Progenitor cell of endocrine pancreas (in vitro differentiated cells): ENCODE measurements at regions not wholly inside any gene's neighbourhood (a gene's known extent, or its start where the extent isn't known, plus 50 kb on each side); places are given as distances from the start of the nearest gene placed in this dataset.
A peak's percentile ranks its signal among the peaks of the same experiment; 100 is the strongest.

Experiments used
- DNase-seq: peaks from one replicate; pipeline ENCODE4 v3.0.0; 2021; ENCODE audit warnings: low spot score; ENCODE audit not compliant: unreplicated experiment
- H3K27ac Mint-ChIP-seq: 2 replicates; pipeline ENCODE4 v1.8.0; 2021; ENCODE audit warnings: mild to moderate bottlenecking, moderate library complexity, mixed read lengths
- H3K27me3 Mint-ChIP-seq: 2 replicates; pipeline ENCODE4 v1.8.0; 2021; ENCODE audit warnings: mixed read lengths
- H3K36me3 Mint-ChIP-seq: 2 replicates; pipeline ENCODE4 v1.8.0; 2022; ENCODE audit warnings: mixed read lengths; ENCODE audit not compliant: insufficient read depth
- H3K4me1 Mint-ChIP-seq: 2 replicates; pipeline ENCODE4 v1.8.0; 2021; ENCODE audit warnings: low read depth, mixed read lengths
- H3K4me3 Mint-ChIP-seq: 2 replicates; pipeline ENCODE4 v1.8.0; 2021; ENCODE audit warnings: low read depth, mild to moderate bottlenecking, moderate library complexity, mixed read lengths
- H3K9me3 Mint-ChIP-seq: 2 replicates; pipeline ENCODE4 v1.8.0; 2021; ENCODE audit warnings: low read depth, mixed read lengths
- CTCF ChIP-seq: fragments of 200-600 bp; sonication (generic); IDR thresholded peaks from one replicate; pipeline ENCODE4 v1.5.0; 2021; ENCODE audit warnings: antibody characterized with exemption, mild to moderate bottlenecking; ENCODE audit not compliant: unreplicated experiment

GRCh38 chr17:72394531-72394930, 273.7 kb downstream of the SOX9 start:
- no peak for TF ChIP-seq CTCF
- Mint-ChIP-seq H3K4me1 (peaks cover 9% of the 10 kb centered on the region), H3K4me3 (no peak overlapping the region), H3K9me3 (peaks cover 3% of the 10 kb centered on the region), H3K27ac (no peak overlapping the region), H3K36me3 (peaks cover 11% of the 10 kb centered on the region), H3K27me3 (peaks cover 12% of the 10 kb centered on the region)
- no peak for DNase-seq

DNA sequence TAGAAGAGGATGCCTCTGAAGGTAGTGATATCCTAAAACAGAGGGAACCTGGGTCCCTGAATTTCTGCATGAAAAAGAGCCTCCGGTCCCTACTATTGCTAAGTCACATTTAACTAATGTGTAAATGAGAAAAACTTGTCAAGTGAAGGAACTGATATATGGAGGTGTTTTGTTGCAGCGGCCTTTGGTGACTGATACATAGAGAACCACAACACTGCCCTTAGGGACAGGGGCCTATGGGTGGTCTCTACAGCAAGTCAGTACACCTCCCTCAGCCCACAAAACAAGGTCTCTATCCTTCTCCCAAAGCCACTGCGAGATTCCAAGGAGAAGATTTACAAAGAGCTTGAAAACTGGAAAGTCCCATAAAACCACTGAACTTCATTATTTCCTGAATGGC, 275.3 kb downstream of the SOX9 start:
- no peak overlapping the region for H3K4me3 Mint-ChIP-seq
- DNase-seq: no peak
- H3K4me1 Mint-ChIP-seq: peaks cover 24% of the 10 kb centered on the region
- peaks cover 3% of the 10 kb centered on the region for H3K9me3 Mint-ChIP-seq
- TF ChIP-seq CTCF: no peak
- peaks cover 14% of the 10 kb centered on the region for H3K36me3 Mint-ChIP-seq
- H3K27ac Mint-ChIP-seq: no peak overlapping the region
- H3K27me3 Mint-ChIP-seq: peaks cover 9% of the 10 kb centered on the region

DNA sequence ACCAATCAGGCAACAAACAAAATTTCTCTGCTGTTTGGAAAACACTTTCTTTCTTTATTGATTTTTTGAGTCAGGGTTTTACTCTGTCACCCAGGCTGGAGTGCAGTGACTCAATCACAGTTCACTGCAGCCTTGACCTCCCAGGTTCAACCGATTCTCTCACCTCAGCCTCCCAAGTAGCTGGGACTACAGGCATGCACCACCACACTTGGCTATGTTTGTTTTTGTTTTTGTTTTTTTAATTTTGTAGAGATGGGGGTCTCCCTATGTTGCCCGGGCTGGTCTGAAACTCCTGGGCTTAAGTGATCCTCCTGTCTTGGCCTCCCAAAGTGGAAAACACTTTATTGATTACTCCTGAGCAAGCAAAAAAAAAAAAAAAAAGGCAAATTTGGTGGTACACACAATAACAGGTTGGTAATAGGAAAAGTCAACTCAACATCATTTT, 276.4 kb downstream of the SOX9 start:
- Mint-ChIP-seq H3K4me3 (no peak overlapping the region), H3K4me1 (peaks cover 30% of the 10 kb centered on the region), H3K36me3 (peaks cover 18% of the 10 kb centered on the region), H3K27me3 (peaks cover 9% of the 10 kb centered on the region), H3K27ac (no peak overlapping the region), H3K9me3 (peaks cover 3% of the 10 kb centered on the region)
- no peak for DNase-seq
- TF ChIP-seq CTCF: no peak

- peaks cover 18% of the 10 kb centered on the region for H3K36me3 Mint-ChIP-seq
- no peak overlapping the region for H3K27ac Mint-ChIP-seq
- no peak overlapping the region for H3K4me3 Mint-ChIP-seq
- H3K4me1 Mint-ChIP-seq: peaks cover 33% of the 10 kb centered on the region
- TF ChIP-seq CTCF: no peak
- DNase-seq: no peak
- peaks cover 8% of the 10 kb centered on the region for H3K27me3 Mint-ChIP-seq
- peaks cover 3% of the 10 kb centered on the region for H3K9me3 Mint-ChIP-seq
These were observed 276.9 kb downstream of the SOX9 start for GRCh38 chr17:72397687-72398086.

DNA sequence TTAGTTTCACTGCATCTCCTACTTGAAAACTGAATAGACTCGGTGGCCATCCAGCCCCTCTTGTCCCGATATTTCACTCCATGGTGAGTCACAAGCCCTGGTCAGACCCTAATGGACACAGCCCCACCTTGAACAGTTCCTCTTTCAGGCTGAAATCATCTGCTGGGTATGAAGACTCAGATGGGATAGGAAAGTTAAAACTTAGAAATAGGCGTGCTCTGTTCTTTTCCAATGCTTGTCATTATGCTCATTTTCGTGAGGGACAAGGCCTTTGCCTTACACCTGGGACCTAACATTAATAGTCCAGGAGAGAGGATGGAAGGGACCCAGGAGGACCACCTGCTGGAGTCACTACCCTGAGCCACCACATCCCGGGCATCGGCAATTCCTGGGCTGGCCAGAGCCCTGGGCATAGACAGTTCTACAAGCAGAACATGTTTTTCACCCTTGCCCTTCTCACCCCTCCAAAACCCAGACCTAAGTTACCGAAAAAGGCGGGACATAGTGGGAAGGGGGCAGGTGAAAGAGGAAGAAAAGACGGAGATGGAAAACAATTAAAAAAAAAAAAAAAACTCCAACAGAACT, 278.3 kb downstream of the SOX9 start:
- peak overlapping the region; percentile 70 for H3K27ac Mint-ChIP-seq
- no peak overlapping the region for H3K4me3 Mint-ChIP-seq

More for the DNA sequence above, 278.3 kb downstream of the SOX9 start:
- no peak for DNase-seq
- Mint-ChIP-seq H3K36me3 (peaks cover 26% of the 10 kb centered on the region), H3K9me3 (peaks cover 3% of the 10 kb centered on the region), H3K4me1 (peaks cover 46% of the 10 kb centered on the region), H3K27me3 (peaks cover 6% of the 10 kb centered on the region)
- no peak for TF ChIP-seq CTCF
